ENCODE measurements at regions not wholly inside any gene's neighbourhood (a gene's known extent, or its start where the extent isn't known, plus 50 kb on each side); places are given as distances from the start of the nearest gene placed in this dataset.

- TF ChIP-seq CTCF (IDR thresholded peaks at IDR 0.05): no peak
- TF ChIP-seq POLR2A (IDR thresholded peaks at IDR 0.05): no peak
Measured at GRCh38 chr13:86298725-86299124, 499.5 kb upstream of the SLITRK6 start.

Measured in transverse colon (tissue), 3 donors.